ENCODE measurements at regions not wholly inside any gene's neighbourhood (a gene's known extent, or its start where the extent isn't known, plus 50 kb on each side); places are given as distances from the start of the nearest gene placed in this dataset.
"Not testable (repeated sequence)": the region's sequence is repeated elsewhere in the genome, so short reads cannot be mapped to it uniquely, and the experiment has no call there.

- DNase-seq, result no peak
Measured at GRCh38 chr3:144770281-144770680, 798.7 kb downstream of the DIPK2A start.

DNA sequence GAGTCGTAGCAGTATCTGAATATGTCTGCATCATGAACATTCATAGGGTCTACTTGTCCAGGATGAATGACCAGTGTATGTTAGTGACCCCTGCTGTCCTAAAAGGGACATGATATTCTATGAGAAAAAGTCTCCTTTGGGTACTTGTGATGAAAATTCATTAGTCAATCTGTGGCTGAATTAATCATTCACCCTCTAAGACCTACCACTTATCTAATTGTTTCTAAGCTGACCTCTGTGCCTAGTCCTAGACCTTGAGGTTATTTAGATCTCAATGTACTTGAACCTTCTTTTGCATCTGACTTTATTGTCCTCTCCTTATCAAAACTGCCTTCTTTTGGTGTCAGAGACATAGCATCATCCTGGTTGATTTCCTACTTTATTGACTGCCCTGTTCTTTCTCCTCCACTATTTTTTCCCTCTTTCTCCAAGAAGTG is 799.3 kb downstream of the DIPK2A start:
- DNase-seq, result peak; percentile 57

- DNase-seq, result no peak
Measured at GRCh38 chr3:144771381-144771870, 799.8 kb downstream of the DIPK2A start.

DNA sequence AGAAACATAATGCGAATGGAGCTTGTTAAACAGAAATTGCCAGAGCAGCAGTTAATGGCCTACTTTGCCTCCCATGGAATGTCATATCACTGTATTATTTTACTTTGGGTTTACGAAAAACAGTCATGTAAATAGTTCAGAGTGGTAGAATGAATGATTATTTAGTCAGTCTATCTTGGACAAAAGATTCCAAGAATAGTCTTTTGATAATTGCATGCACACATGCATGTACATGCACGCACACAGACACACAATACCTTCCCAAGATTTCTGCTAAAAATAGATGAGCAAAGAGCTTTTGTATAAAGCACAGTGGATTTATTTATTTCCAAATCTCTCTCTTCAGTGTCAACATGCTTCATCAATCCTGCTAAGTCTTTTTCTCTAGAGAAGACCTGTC is 800.7 kb downstream of the DIPK2A start:
- DNase-seq, result no peak

DNA sequence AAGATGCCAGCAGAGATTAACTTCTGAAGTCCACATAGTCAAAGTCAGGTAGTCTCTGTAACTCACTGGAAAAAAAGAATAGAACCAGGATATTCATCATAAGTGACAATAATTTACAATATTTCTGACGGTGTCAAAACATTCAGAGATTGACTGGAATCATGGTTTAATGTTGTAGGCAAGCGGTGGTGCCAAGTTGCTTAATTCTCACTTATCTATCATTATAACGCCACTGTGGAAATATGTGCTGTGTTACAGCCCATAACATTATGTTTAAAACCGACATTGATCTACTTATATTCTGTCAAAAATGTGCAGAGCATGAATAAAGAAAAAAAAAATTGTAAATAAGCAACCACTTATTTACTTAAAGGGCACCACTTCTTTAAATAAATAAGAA is 801.7 kb downstream of the DIPK2A start:
- DNase-seq, result no peak

GRCh38 chr3:144774897-144775296 is 803.3 kb downstream of the DIPK2A start:
- peak; percentile 5 for DNase-seq

GRCh38 chr3:144775551-144775950 is 803.9 kb downstream of the DIPK2A start:
- DNase-seq, result no peak

DNA sequence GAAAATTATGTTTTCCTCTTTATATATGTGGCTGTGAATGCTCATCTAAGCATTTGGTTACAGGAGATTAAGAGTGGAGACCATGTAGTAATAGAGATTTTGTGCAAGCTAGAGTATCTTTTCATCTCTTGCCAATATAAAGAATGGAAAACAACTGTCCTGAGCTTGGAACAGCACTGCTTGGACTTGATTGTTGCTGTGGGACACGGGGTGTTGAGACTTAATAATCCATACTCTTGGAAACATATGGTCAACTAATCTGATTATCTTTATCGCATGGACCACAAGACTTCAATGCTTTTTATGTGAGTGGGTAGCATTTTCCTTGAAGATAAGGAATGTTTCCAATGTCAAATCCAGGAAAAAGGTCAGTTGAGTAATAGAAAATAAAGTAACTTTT is 806.3 kb downstream of the DIPK2A start:
- DNase-seq, result no peak

- DNase-seq, result no peak
Measured at GRCh38 chr3:144791034-144791433, 819.4 kb downstream of the DIPK2A start.

DNA sequence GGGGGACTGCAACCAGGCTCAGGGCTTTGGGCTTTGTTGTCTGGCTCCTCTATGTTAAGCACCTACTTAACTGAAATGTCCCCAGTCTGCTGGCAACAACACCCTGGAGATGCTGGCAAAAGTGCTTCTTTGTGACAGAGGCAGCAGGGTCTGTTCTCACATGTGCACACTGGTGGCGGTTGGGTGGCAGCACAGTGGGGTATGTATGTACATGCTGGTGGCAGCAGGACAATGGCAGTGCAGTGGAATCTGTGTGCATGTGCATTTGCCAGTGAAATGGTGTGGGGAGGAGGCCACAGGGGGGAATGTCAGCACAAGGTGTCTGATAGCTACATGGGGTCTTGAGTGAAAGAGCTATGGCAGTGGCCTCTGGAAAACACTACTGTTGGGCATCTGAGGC is 830.3 kb downstream of the DIPK2A start:
- no peak for DNase-seq

DNA sequence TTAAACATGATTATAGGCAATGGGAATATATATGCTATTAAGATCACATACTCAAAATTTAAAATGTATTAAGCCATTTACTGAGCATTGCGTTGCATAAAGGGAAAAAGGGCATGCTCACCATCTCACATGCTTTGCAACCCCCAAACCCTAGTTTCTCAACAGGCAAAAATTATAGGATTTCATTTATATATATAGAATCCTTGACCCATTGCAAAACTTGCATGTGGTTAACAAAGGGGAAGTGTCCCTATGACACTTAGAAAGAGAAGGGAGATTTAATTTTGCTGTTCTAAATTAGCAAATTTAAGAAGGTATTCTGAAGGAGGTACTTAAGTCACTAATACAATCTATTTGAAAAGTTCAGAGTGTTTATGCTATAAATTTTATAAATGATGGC is 837.8 kb downstream of the DIPK2A start:
- DNase-seq, result peak; percentile 36

GRCh38 chr3:144810160-144810559 is 838.5 kb downstream of the DIPK2A start:
- no peak for DNase-seq

DNA sequence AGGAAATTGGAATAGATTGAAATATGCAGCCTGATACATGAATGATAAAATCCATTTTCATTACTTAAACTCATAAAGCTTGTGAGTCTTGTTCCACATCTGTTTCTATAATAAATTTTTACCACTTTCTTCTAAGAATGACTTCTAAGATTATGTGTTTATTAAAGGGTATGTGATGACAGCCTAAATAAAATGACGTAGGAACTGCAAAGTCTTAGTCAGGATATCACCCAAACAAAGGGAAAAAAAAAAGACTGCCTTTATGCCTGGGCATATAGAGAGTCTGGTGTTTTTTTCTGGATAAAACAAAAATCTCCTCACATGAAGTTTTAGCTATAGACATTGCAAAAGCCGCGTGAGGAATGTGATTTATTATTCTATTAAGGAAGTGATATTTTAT is 844.0 kb downstream of the DIPK2A start:
- no peak for DNase-seq

GRCh38 chr3:144816323-144816722 is 844.7 kb downstream of the DIPK2A start:
- DNase-seq, result no peak

- no peak for DNase-seq
Measured at GRCh38 chr3:144818973-144819372, 847.4 kb downstream of the DIPK2A start.

DNA sequence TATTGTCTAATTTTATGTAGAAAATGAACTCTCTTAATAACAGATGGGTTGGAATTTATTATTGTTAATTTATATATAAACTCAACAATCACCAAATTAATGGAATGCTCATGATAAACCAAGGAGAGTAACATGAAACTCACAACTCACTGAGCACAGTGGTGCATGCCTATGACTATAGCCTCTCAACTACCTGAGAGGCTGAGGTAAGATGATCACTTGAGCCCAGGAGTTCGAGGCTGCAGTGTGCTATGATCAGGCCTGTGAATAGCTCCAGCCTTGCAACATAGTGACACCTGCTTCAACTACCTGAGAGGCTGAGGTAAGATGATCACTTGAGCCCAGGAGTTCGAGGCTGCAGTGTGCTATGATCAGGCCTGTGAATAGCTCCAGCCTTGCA is 848.6 kb downstream of the DIPK2A start:
- not testable (repeated sequence) for DNase-seq

DNA sequence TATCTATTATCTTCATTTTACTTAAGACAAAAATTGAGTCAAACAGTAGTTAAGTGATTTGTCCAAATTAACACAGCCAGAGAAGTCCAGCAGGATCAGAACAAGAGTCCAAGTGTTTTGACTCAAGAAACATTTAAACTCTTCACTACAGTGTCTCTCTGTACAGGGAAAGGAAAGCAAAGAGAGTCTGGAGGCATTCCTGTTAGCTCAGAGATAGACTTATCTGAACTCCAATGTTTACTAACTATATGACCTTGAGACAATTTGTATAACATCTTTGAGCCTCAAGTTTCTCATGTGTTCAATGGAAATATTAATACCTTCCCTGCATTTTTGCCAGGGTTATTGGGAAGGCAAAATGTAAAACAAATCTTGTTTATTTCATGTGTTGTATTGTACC is 849.1 kb downstream of the DIPK2A start:
- DNase-seq, result no peak

DNA sequence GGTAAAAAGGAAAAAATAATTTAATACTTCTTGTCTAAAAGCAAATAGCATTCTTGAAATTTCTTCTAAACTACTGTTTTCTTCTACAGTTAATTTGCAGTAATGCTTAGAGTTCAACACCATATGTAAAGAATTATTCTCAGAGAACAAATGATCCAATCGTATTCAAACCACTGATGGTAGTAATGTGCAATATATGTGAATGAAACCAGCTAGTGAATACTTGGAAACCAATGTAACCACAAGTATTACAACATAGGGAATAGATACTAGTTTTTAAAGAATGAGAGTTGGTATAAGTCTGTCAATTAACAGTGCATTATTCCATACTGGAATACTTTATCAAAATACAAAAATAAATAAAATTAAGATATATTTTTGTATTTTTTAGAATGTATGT is 850.0 kb downstream of the DIPK2A start:
- peak; percentile 1 for DNase-seq

- no peak for DNase-seq
Measured at GRCh38 chr3:144822671-144823070, 851.0 kb downstream of the DIPK2A start.

- peak; percentile 10 for DNase-seq
Measured at GRCh38 chr3:144831955-144832716, 860.5 kb downstream of the DIPK2A start.

- no peak for DNase-seq
Measured at GRCh38 chr3:144839991-144840390, 868.4 kb downstream of the DIPK2A start.

- DNase-seq, result no peak
Measured at GRCh38 chr3:144840866-144841265, 869.2 kb downstream of the DIPK2A start.

- peak; percentile 8 for DNase-seq
Measured at GRCh38 chr3:144843099-144843498, 871.5 kb downstream of the DIPK2A start.

- DNase-seq, result no peak
Measured at GRCh38 chr3:144852999-144853398, 881.4 kb downstream of the DIPK2A start.

DNA sequence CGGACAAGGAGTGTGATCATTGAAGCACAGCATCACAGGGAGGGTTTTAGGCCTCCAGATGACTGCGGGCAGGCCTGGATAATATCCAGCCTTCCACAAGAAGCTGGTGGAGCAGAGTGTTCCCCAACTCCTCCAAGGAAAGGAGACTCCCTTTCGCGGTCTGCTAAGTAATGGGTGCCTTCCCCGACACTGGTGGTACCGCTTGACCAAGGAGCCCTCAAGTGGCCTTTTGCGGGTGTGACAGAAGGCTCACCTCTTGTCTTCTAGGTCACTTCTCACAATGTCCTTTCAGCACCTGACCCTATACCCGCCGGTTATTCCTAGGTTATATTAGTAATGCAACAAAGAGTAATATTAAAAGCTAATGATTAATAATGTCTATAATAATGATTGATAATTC is 882.4 kb downstream of the DIPK2A start:
- DNase-seq, result not testable (repeated sequence)

All from hematopoietic multipotent progenitor cell treated with erythropoietin and hydrocortisone succinate and interleukin-3 and kit ligand, for 4 days (in vitro differentiated cells).